HG03039 (cell line): ENCODE measurements at regions not wholly inside any gene's neighbourhood (a gene's known extent, or its start where the extent isn't known, plus 50 kb on each side); places are given as distances from the start of the nearest gene placed in this dataset.

Source experiments
- ATAC-seq: cut with Tn5 transposase; IDR thresholded peaks from one replicate; pipeline ENCODE4 v1.9.1; 2021; ENCODE audit warnings: mild to moderate bottlenecking, moderate library complexity; ENCODE audit not compliant: unreplicated experiment

DNA sequence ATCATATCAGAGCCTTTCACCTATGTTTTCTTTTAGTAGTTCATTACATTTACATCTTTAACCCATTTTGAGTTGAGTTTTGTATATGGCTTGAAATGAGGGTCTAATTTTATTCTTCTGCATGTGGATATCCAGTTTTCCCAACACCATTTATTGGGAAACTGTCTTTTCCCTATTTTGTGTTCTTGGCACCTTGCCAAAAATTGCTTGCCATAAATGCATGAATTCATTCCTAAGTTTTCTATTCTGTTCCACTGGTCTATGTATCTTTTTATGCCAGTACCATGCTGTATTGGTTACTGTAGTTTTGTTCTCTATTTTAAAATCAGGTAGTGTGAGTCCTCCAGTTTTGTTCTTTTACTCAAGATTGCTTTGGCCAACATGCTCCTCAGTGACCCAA is 144.0 kb upstream of the OBI1 start:
- ATAC-seq = no peak

DNA sequence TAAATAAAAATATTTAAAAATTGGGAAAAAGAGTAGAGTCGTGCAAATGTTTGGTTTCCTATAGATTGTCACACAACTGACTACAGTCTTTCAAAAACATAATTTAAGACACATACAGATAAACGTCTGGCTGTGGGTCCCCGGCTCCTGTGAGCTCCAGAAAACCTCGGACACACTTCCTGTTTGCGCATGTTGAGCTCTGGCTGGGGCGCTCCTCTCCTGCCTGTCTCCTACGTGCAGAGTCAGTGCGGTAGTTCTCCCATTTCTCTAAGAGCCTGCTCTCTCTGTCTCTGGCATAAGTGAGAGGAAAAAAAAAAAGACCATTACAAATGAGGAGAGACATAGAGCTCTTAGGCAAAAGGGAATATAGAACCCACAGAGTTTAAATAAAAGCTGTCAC is 128.2 kb upstream of the OBI1 start:
- no peak for ATAC-seq

DNA sequence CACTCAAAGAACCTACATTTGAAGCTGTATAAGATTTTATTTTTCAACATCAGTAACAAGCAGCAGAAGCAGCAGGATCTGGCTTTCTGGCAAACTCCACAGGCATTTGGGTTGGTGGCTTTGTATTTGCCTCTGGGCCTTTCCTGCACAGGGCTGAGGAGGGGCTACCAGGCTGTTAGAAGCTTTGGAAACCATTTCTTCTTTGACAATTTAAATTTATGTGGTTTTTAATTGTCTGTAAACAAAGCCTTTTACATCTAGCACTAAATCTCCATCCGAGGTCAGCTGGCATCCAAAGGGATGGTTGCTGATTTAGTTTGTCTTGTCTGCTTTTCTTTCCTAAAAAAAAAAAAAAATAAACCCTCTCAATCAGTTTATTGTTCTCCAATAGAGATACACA is 127.5 kb upstream of the OBI1 start:
- no peak for ATAC-seq

DNA sequence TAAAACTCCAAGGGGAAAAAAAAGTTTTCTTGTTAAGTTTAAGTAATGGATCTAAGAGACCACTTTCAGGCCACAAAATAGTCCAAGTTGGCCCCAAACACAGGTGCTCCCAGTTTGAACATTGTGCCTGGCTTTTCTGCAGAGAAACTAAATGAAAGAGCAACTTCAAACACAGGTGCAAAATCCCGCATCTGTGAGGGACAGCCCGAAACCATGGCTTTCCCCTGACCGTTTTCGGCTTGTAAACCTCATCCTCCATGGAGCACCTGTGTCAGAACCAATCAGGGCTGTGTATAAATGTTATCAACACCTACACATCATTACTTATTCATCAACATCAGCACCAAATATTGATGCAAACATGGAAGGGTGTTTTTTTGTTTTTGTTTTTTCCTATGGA is 126.8 kb upstream of the OBI1 start:
- no peak for ATAC-seq

GRCh38 chr13:78784014-78784750 is 125.2 kb upstream of the OBI1 start:
- no peak for ATAC-seq

- no peak for ATAC-seq
Observed at GRCh38 chr13:78780708-78781107, 121.8 kb upstream of the OBI1 start.

- no peak for ATAC-seq
Observed at GRCh38 chr13:78779608-78780007, 120.7 kb upstream of the OBI1 start.

GRCh38 chr13:78777976-78778375 is 119.0 kb upstream of the OBI1 start:
- ATAC-seq = no peak

GRCh38 chr13:78777396-78777795 is 118.4 kb upstream of the OBI1 start:
- ATAC-seq = no peak

GRCh38 chr13:78772933-78773332 is 114.0 kb upstream of the OBI1 start:
- no peak for ATAC-seq

DNA sequence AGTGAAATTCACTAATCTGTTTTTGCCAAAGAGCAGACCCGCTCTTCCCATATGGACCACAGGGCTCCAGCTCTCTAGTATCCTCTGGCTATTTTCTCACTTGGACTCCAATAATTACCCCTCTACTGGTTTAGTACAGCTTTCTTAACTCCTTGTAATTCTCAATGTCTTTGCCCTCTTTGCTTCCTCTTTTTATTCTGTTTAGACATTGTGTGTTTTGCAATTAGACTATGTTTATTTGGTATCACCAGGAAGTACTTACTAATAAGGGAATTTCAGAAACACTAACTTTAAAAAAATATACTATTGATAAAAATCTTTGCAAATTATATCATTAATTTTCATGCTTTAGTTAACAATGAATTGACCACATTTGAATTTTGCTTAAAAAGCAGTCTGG is 111.6 kb upstream of the OBI1 start:
- no peak for ATAC-seq

- ATAC-seq = no peak
Observed at GRCh38 chr13:78768950-78769349, 110.0 kb upstream of the OBI1 start.

- no peak for ATAC-seq
Observed at GRCh38 chr13:78764665-78765064, 105.7 kb upstream of the OBI1 start.

DNA sequence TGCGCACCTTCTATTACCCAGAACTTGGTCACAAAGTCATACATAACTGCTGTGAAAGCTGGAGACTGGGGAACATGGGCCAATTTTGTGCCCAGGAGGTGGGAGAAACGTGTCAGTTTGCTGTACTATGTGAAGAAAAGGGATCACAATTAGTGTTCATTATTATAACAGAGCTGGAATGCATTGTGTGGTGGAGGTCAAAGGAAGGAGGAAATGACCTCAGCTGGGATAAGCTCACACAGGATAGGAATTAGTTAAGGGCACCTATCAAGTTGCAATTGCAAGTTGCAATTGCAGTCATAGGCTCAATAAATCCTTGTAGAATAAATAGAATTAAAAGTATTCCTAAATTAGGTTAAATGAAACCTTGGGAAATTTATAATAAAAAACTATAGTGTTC is 103.9 kb upstream of the OBI1 start:
- ATAC-seq = no peak

DNA sequence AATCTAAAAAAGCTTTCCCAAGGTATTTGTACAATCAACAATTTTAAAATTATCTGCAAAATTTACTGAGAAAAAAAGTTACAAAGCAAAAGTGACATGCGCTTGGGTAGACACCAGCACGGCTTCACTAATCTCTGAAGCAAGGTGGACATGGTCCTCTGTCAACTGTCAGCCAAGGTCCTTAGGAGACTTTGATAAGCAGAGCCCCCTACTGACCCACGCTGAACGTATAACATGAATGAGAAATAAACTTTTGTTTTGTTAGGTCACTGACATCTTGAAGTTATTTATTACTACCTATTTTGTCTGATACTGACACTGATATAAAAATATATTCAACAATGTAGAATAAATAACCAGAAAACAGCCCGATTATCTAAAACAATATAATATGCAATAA is 100.7 kb upstream of the OBI1 start:
- ATAC-seq = no peak

- no peak for ATAC-seq
Observed at GRCh38 chr13:78758549-78758948, 99.6 kb upstream of the OBI1 start.

- ATAC-seq = no peak
Observed at GRCh38 chr13:78753435-78753834, 94.5 kb upstream of the OBI1 start.

- ATAC-seq = no peak
Observed at GRCh38 chr13:78750735-78751134, 91.8 kb upstream of the OBI1 start.

- ATAC-seq = no peak
Observed at GRCh38 chr13:78743973-78744372, 85.0 kb upstream of the OBI1 start.

DNA sequence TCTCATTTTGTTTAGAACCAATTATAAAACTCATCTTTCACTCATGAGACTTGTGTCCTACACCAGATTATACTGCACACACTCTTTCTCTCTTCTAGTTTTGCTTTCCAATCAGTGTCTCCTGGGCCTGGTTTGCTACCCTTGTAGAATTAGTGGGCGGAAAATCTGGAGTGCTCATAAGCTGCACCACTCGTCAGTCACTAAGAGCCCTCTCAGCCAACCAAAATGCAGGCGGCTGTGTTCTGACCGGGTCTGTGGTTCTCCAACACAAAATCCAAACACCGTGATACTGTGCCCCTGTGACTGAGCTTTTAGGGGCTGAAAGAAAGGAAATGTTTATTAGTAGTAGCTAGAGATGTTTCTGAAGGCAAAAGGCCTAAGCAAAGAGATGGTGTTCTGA is 83.7 kb upstream of the OBI1 start:
- no peak for ATAC-seq

DNA sequence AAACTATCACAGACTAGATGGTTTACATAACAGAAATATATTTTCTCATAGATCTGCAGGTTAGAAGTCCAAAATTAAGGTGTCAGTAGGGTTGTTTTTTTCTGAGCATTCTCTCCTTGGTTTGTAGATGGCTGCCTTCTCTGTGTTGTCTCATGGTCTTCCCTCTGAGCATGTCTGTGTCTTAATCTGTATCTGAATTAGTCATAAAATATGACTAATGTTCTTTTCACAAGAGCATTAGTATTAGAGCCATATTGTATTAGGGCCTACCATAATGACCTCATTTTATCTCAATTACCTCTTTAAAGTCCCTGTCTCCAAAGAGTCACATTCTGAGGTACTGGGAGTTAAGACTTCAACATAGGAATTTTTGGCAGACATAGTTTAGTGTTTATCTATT is 77.2 kb upstream of the OBI1 start:
- ATAC-seq = no peak

- ATAC-seq = no peak
Observed at GRCh38 chr13:78732445-78733017, 73.6 kb upstream of the OBI1 start.

DNA sequence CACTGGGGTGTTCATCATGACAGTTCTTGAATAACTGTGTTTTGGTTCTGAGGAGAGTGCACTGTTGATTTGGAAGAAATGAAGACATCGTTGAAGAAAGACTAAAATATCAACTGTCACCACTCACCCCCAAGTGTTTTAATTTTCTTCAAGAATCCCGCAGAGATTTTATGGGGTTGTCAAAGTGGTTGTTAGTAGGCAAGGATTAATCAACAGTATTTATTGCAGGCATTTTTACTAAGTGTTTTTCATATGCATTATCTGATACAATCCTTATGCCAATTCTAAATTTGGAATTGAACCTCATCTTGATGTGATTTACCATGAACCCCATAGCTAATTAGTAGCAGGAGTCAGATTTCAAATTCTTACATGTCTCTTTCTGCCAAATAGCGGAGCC is 63.7 kb upstream of the OBI1 start:
- ATAC-seq = no peak
